SK-N-MC (cell line): ENCODE measurements at regions not wholly inside any gene's neighbourhood (a gene's known extent, or its start where the extent isn't known, plus 50 kb on each side); places are given as distances from the start of the nearest gene placed in this dataset.

Experiments
- EZH2 ChIP-seq: fragments of 200-600 bp; sonication (generic); IDR thresholded peaks from one replicate; pipeline ENCODE4 v1.6.1; 2017; ENCODE audit warnings: antibody characterized with exemption
- POLR2AphosphoS5 ChIP-seq: IDR thresholded peaks from 2 replicates; pipeline ENCODE4 v1.6.1; 2012; ENCODE audit warnings: mild to moderate bottlenecking, low read depth, low read length, borderline replicate concordance

DNA sequence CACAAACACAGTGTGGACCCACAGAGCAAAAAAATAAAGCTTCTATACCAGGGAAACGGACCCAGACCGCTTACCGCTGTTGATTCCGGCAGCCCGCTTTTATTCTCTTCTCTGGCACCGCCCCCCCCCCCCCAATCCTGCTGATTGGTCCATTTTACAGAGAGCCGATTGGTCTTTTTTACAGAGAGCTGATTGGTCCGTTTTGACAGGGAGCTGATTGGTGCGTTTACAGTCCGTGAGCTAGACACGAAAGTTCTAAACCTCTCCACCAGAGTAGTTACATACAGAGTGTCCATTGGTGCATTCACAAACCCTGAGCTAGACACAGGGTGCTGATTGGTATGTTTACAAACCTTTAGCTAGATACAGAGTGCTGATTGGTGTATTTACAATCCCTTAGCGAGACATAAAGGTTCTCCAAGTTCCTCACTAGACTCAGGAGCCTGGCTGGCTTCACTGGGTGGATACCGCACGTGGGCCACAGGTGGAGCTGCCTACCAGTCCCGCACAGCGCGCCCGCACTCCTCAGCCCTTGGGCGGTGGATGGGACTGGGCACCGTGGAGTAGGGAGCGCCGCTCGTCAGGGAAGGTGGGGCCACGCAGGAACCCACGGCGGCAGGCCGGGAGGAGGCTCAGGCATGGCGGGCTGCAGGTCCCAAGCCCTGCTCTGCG is 92.4 kb downstream of the HAPSTR1 start:
- no peak for TF ChIP-seq EZH2
- no peak for TF ChIP-seq POLR2AphosphoS5
